ENCODE measurements at regions not wholly inside any gene's neighbourhood (a gene's known extent, or its start where the extent isn't known, plus 50 kb on each side); places are given as distances from the start of the nearest gene placed in this dataset.
"Not testable (repeated sequence)": the region's sequence is repeated elsewhere in the genome, so short reads cannot be mapped to it uniquely, and the experiment has no call there.

DNA sequence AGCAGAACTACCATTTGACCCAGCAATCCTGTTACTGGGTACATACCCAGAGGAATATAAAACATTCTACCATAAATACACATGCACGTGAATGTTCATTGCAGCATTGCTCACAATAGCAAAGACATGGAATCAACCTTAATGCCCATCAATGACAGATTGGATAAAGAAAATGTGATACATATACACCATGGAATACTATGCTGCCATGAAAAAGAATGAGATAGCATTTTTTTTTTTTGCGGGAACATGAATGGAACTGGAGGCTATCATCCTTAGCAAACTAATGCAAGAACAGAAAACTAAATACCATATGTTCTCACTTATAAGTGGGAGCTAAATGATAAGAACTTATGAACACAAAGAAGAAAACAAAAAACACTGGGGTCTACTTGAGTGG lies 72.5 kb upstream of the C1GALT1C1 start:
- DNase-seq (ENCODE audit: low spot score), result not testable (repeated sequence)

GRCh38 chrX:120697053-120697452 lies 67.2 kb upstream of the C1GALT1C1 start:
- no peak for DNase-seq (ENCODE audit: low spot score)

GRCh38 chrX:120692319-120692718 lies 62.5 kb upstream of the C1GALT1C1 start:
- DNase-seq (ENCODE audit: low spot score), result no peak

DNA sequence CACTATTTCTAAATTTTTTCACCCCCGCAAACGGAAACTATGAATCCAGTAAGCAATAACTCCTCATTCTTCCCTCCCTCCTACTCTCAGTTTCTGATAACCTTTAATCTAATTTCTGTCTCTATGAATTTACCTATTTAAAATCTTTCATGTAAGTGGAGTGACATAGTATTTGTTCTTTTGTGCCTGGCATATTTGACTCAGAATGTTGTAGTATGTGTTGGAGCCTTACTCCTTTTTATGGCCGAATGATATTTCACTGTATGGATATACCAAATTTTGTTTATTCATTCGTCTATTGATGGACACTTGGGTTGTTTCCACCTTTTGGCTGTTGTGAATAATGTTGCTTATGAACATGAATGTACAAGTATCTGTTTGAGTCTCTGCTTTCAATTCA lies 61.1 kb upstream of the C1GALT1C1 start:
- no peak for DNase-seq (ENCODE audit: low spot score)

DNA sequence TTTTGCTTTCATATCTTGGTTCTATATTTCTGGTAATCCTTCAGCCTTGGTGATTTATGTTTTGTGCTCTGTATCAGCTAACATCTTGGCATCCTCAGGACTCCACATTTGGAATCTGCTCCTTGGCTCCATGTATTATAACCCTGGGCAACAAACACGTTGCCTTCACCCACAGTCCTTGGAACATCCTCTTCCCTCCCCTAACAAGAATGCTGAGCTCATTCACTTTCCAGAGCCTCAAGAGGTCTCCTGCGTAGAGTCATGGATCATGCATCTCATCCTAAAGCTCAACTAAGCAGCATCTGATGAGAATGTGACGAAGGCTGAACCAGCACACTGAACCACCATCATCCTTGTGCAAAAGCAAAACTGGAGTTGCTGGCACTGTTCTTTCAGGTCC lies 60.5 kb upstream of the C1GALT1C1 start:
- no peak for DNase-seq (ENCODE audit: low spot score)

DNA sequence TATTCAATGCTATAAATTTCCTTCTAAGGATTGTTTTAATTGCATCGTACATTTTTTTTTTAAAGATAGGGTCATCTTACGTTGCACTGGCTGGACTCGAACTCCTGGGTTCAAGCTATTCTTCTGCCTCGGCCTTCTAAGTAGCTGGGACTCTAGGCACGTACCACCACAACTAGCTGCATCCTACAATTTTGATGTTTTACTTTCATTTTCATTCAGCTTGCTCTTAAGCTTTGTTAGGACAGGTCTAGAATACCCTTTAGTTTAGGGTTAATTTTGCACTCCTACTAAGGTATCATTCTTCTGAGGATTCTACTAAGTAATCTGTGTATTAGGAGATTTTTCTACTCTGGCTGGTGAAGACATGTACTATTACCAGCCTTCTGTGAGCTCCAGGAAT lies 50.2 kb upstream of the C1GALT1C1 start:
- no peak for DNase-seq (ENCODE audit: low spot score)
